Fibroblast of pulmonary artery (primary cell): ENCODE measurements at regions not wholly inside any gene's neighbourhood (a gene's known extent, or its start where the extent isn't known, plus 50 kb on each side); places are given as distances from the start of the nearest gene placed in this dataset.
"Not testable (repeated sequence)": the region's sequence is repeated elsewhere in the genome, so short reads cannot be mapped to it uniquely, and the experiment has no call there.

ENCODE experiments used
- DNase-seq: peaks from one replicate; pipeline ENCODE4 v3.0.0-alpha.2; 2010; ENCODE audit warnings: low read depth
- H3K4me3 ChIP-seq: replicated peaks from 2 replicates; pipeline ENCODE4 v1.5.1; 2011; ENCODE audit warnings: low read depth, mild to moderate bottlenecking, control low read depth, low read length, moderate library complexity
- CTCF ChIP-seq: IDR thresholded peaks from 2 replicates; pipeline ENCODE4 v1.5.1; 2011; ENCODE audit warnings: mild to moderate bottlenecking, control low read depth, low read length, inconsistent platforms; ENCODE audit errors: missing control alignments

- H3K4me3 ChIP-seq = no peak overlapping the region
- no peak for DNase-seq
- TF ChIP-seq CTCF = no peak
Measured at GRCh38 chr17:20890338-20890737, 152.5 kb downstream of the USP22 start.

GRCh38 chr17:20895426-20895825 is 147.4 kb downstream of the USP22 start:
- not testable (repeated sequence) for H3K4me3 ChIP-seq, DNase-seq

- TF ChIP-seq CTCF = no peak
- peak; percentile 17 for DNase-seq
- H3K4me3 ChIP-seq = no peak overlapping the region
Measured at GRCh38 chr17:20896153-20896649, 146.6 kb downstream of the USP22 start.

GRCh38 chr17:20898726-20899125 is 144.1 kb downstream of the USP22 start:
- DNase-seq, H3K4me3 ChIP-seq: not testable (repeated sequence)

GRCh38 chr17:20902496-20902895 is 140.3 kb downstream of the USP22 start:
- H3K4me3 ChIP-seq, DNase-seq: not testable (repeated sequence)

GRCh38 chr17:20903549-20903948 is 139.3 kb downstream of the USP22 start:
- not testable (repeated sequence) for DNase-seq, H3K4me3 ChIP-seq

GRCh38 chr17:20908313-20909267 is 134.2 kb downstream of the USP22 start:
- peak; percentile 77 for TF ChIP-seq CTCF
- peak; percentile 72 for DNase-seq
- H3K4me3 ChIP-seq = peak overlapping the region; percentile 52

GRCh38 chr17:20914658-20915057 is 128.2 kb downstream of the USP22 start:
- H3K4me3 ChIP-seq = no peak overlapping the region
- no peak for TF ChIP-seq CTCF
- DNase-seq = no peak

- TF ChIP-seq CTCF = no peak
- H3K4me3 ChIP-seq = no peak overlapping the region
- DNase-seq = no peak
Measured at GRCh38 chr17:20916383-20916782, 126.4 kb downstream of the USP22 start.

GRCh38 chr17:20917610-20918306 is 125.1 kb downstream of the USP22 start:
- not testable (repeated sequence) for H3K4me3 ChIP-seq, DNase-seq
